GM12878 (cell line): ENCODE measurements at regions not wholly inside any gene's neighbourhood (a gene's known extent, or its start where the extent isn't known, plus 50 kb on each side); places are given as distances from the start of the nearest gene placed in this dataset.

Experiments
- ATAC-seq: fragments of 200-7000 bp; cut with Tn5 transposase; 3 replicates; pipeline ENCODE4 v1.9.1; 2020; ENCODE audit warnings: mild to moderate bottlenecking, moderate library complexity
- BruUV-seq: library from RNA; stranded (reverse); fragments of 400-500 nt; replicated peaks from 2 replicates; lab custom pipeline; 2021; lab: Mats Ljungman, UMichigan
- CTCF ChIA-PET: fragments of 300-600 bp; sonication (Branson Sonifier 250); formaldehyde crosslinking; extraction: SDS; loops from one replicate; lab custom pipeline; 2021; ENCODE audit warnings: inconsistent platforms; lab: Yijun Ruan, JAX
- POLR2A ChIA-PET: fragments of 350-600 bp; formaldehyde crosslinking; extraction: SDS; loops from one replicate; lab custom pipeline; 2021; ENCODE audit warnings: inconsistent platforms; lab: Charles Lee
- RAD21 ChIA-PET: fragments of 300-600 bp; sonication (Branson Sonifier 250); formaldehyde crosslinking; loops from one replicate; lab custom pipeline; 2023; ENCODE audit warnings: antibody characterized with exemption; ENCODE audit not compliant: unreplicated experiment; lab: Charles Lee
- SMC1A ChIA-PET: fragments of 300-600 bp; sonication (Branson Sonifier 250); formaldehyde crosslinking; loops from one replicate; lab custom pipeline; 2023; ENCODE audit not compliant: unreplicated experiment, uncharacterized antibody; lab: Charles Lee
- DNase-seq: peaks from one replicate; pipeline ENCODE4 v3.0.0-alpha.2; 2011; ENCODE audit warnings: low read depth, low spot score
- FAIRE-seq: peaks from 3 replicates; lab custom pipeline; 2011; peaks lifted over from hg19 to GRCh38; lab: Jason Lieb, UNC
- H2AFZ ChIP-seq: 2 replicates; pipeline ENCODE4 v1.6.0; 2011; ENCODE audit warnings: low read depth, low read length, control low read depth; ENCODE audit not compliant: control insufficient read depth
- H3K27ac ChIP-seq: 2 replicates; pipeline ENCODE4 v1.5.1; 2011; ENCODE audit warnings: control low read depth; ENCODE audit not compliant: control insufficient read depth, insufficient read depth
- H3K27me3 ChIP-seq, 2 experiments: replicated peaks in 1 of 2; 2 replicates each; pipeline versions ENCODE4 v1.6.0 to v1.6.1; 2011; ENCODE audit warnings: low read length in 1 of 2; ENCODE audit not compliant: control insufficient read depth in 2 of 2, insufficient read depth in 2 of 2
- H3K36me3 ChIP-seq, 2 experiments: 2 replicates each; pipeline ENCODE4 v1.5.1; 2011; ENCODE audit warnings: low read length in 1 of 2; ENCODE audit not compliant: control insufficient read depth in 2 of 2, insufficient read depth in 2 of 2
- H3K4me1 ChIP-seq: 2 replicates; pipeline ENCODE4 v1.6.1; 2011; ENCODE audit warnings: mild to moderate bottlenecking, low read length, moderate library complexity, mixed read lengths; ENCODE audit not compliant: control insufficient read depth, insufficient read depth
- H3K4me2 ChIP-seq: 2 replicates; pipeline ENCODE4 v1.6.0; 2011; ENCODE audit warnings: control low read depth; ENCODE audit not compliant: control insufficient read depth, insufficient read depth
- H3K4me3 ChIP-seq: fragments of 200-600 bp; sonication (generic); 2 replicates; pipeline ENCODE4 v1.5.1; 2016
- H3K79me2 ChIP-seq: 2 replicates; pipeline ENCODE4 v1.6.0; 2011; ENCODE audit warnings: low read length; ENCODE audit not compliant: control insufficient read depth, insufficient read depth
- H3K9ac ChIP-seq: 2 replicates; pipeline ENCODE4 v1.8.0; 2011; ENCODE audit warnings: low read length, control low read depth, mixed read lengths; ENCODE audit not compliant: control insufficient read depth, insufficient read depth
- H3K9me3 ChIP-seq: replicated peaks from 3 replicates; pipeline ENCODE4 v1.5.1; 2011; ENCODE audit warnings: mild to moderate bottlenecking, low read length; ENCODE audit not compliant: control insufficient read depth, insufficient read depth
- H4K20me1 ChIP-seq: 2 replicates; pipeline ENCODE4 v1.6.0; 2011; ENCODE audit not compliant: control insufficient read depth, insufficient read depth
- BACH1 ChIP-seq: fragments of 450-650 bp; IDR thresholded peaks from 2 replicates; pipeline ENCODE4 v1.6.1; 2017; ENCODE audit warnings: mild to moderate bottlenecking, borderline replicate concordance
- BHLHE40 ChIP-seq, 2 experiments: fragments of 450-650 bp in 1 of 2; IDR thresholded peaks; 2 replicates each; pipeline ENCODE4 v1.6.1; 2011 to 2017; ENCODE audit warnings: low read depth in 2 of 2, borderline replicate concordance in 1 of 2, improper control_type of control experiment in 1 of 2, low read length in 1 of 2, mild to moderate bottlenecking in 1 of 2
- BMI1 ChIP-seq: fragments of 450-650 bp; IDR thresholded peaks from 2 replicates; pipeline ENCODE4 v1.6.1; 2016; ENCODE audit warnings: mild to moderate bottlenecking, moderate library complexity, borderline replicate concordance
- DPF2 ChIP-seq: fragments of 450-650 bp; IDR thresholded peaks from 2 replicates; pipeline ENCODE4 v1.6.1; 2017; ENCODE audit warnings: mild to moderate bottlenecking
- ESRRA ChIP-seq: IDR thresholded peaks from 2 replicates; pipeline ENCODE4 v1.6.1; 2012; ENCODE audit warnings: mild to moderate bottlenecking, low read length, improper control_type of control experiment
- EZH2 ChIP-seq: IDR thresholded peaks from 2 replicates; pipeline ENCODE4 v1.6.1; 2012; ENCODE audit warnings: low read depth, mild to moderate bottlenecking, control low read depth, inconsistent platforms, low read length, borderline replicate concordance; ENCODE audit not compliant: control insufficient read depth
- FOXM1 ChIP-seq: IDR thresholded peaks from 2 replicates; pipeline ENCODE4 v1.6.1; 2012; ENCODE audit warnings: low read depth, mild to moderate bottlenecking, inconsistent platforms, low read length, moderate library complexity
- MYC ChIP-seq: IDR thresholded peaks from 2 replicates; pipeline ENCODE4 v1.6.1; 2011; ENCODE audit warnings: mild to moderate bottlenecking, low read length, moderate library complexity, inconsistent platforms; ENCODE audit not compliant: insufficient read depth, insufficient replicate concordance, insufficient read length, severe bottlenecking
- PAX8 ChIP-seq: fragments of 450-650 bp; IDR thresholded peaks from 2 replicates; pipeline ENCODE4 v1.6.1; 2017; ENCODE audit warnings: mild to moderate bottlenecking, moderate library complexity
- SP1 ChIP-seq: IDR thresholded peaks from one replicate; pipeline ENCODE4 v1.6.1; 2011; ENCODE audit warnings: low read depth, low read length
- TCF3 ChIP-seq: IDR thresholded peaks from 2 replicates; pipeline ENCODE4 v1.6.1; 2012; ENCODE audit warnings: low read depth, mild to moderate bottlenecking, low read length, borderline replicate concordance; ENCODE audit not compliant: insufficient read depth
- WGBS: methylation state at CpG from one replicate; pipeline ENCODE4 v1.1.6; 2016; ENCODE audit warnings: low lambda C conversion rate; ENCODE audit not compliant: insufficient replicate concordance, insufficient coverage; ENCODE audit errors: missing lambda C conversion rate; 5-methylcytosine and 5-hydroxymethylcytosine counted together
- in situ Hi-C: fragments of 300-500 bp; cut with MboI; formaldehyde crosslinking; loops from 9 replicates; pipeline ENCODE4 v1.14.3; 2018; ENCODE audit warnings: mixed read lengths
- intact Hi-C: fragments of 100-400 bp; cut with micrococcal nuclease; formaldehyde crosslinking; loops from one replicate; pipeline ENCODE4 v1.14.2; 2022; ENCODE audit not compliant: unreplicated experiment
- TF ChIP-seq, protein P1 (sequence below): fragments of 450-650 bp; IDR thresholded peaks from 2 replicates; pipeline ENCODE4 v1.6.1; 2017; ENCODE audit warnings: mild to moderate bottlenecking, low read depth, inconsistent platforms; ENCODE audit not compliant: poor library complexity, severe bottlenecking
- TF ChIP-seq, protein P2 (sequence below): IDR thresholded peaks from 2 replicates; pipeline ENCODE4 v1.6.1; 2012; ENCODE audit warnings: improper control_type of control experiment, low read depth, low read length; ENCODE audit not compliant: insufficient replicate concordance
- TF ChIP-seq, protein P3 (sequence below): fragments of 450-650 bp; IDR thresholded peaks from 2 replicates; pipeline ENCODE4 v1.6.1; 2016; ENCODE audit warnings: mild to moderate bottlenecking

DNA sequence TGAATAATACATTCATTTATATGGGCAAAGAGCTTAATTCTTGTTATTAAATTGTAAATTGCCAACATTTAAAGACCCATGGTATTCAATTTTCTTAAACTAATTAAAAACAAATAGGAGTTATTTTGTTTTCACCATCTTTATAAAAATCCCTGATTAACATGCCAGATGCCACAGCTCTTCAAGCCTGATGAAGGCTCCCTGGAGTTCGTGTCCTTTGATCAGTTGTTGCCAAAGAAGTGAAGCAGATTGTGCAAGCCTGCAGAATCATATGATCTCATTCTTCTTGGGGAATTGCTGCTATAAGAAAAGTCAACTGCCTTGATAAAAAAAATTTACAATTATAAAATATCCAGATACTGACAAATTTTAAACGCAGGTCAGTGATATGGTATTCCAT is 288.3 kb upstream of the PPFIA2 start:
- H3K9ac ChIP-seq, result no peak overlapping the region
- H3K36me3 ChIP-seq, result no peaks in the 10 kb centered on the region
- ChIA-PET POLR2A (no interaction called here), RAD21 (interaction anchor here (1.0 kb wide), 1 partner anchor 10 kb away, joined by 3 read pairs; no protein-coding TSS in a partner anchor), CTCF (no interaction called here), SMC1A (interaction anchor here (0.7 kb wide), 1 partner anchor 17 kb away, joined by 3 read pairs; no protein-coding TSS in a partner anchor)
- H3K4me1 ChIP-seq, result no peaks in the 10 kb centered on the region
- in situ Hi-C loops (no loop called here), intact Hi-C loops (no loop called here)
- no peak overlapping the region for H2AFZ ChIP-seq
- no peaks in the 10 kb centered on the region for H4K20me1 ChIP-seq
- no peak overlapping the region for H3K4me3 ChIP-seq
- H3K27ac ChIP-seq, result no peak overlapping the region
- no TSS peak for BruUV-seq
- WGBS, result 26% methylated on average over 2 of the region's 2 CpGs
- H3K79me2 ChIP-seq, result no peaks in the 10 kb centered on the region
- H3K9me3 ChIP-seq, result no peaks in the 10 kb centered on the region
- no peak overlapping the region for H3K4me2 ChIP-seq
- no peak for FAIRE-seq
- H3K27me3 ChIP-seq, result no peaks in the 10 kb centered on the region
- ATAC-seq, result no peak
- DNase-seq, result no peak
- TF ChIP-seq EZH2, result no peak
- TF ChIP-seq PAX8, result no peak
- no peak for TF ChIP-seq ESRRA
- no peak for TF ChIP-seq BHLHE40 (IDR thresholded peaks at IDR 0.05; ENCODE audit: borderline replicate concordance in 1 of 2, low read depth in 2 of 2, low read length in 1 of 2)
- TF ChIP-seq, protein P1, sequence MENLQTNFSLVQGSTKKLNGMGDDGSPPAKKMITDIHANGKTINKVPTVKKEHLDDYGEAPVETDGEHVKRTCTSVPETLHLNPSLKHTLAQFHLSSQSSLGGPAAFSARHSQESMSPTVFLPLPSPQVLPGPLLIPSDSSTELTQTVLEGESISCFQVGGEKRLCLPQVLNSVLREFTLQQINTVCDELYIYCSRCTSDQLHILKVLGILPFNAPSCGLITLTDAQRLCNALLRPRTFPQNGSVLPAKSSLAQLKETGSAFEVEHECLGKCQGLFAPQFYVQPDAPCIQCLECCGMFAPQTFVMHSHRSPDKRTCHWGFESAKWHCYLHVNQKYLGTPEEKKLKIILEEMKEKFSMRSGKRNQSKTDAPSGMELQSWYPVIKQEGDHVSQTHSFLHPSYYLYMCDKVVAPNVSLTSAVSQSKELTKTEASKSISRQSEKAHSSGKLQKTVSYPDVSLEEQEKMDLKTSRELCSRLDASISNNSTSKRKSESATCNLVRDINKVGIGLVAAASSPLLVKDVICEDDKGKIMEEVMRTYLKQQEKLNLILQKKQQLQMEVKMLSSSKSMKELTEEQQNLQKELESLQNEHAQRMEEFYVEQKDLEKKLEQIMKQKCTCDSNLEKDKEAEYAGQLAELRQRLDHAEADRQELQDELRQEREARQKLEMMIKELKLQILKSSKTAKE, result no peak
- no peak for TF ChIP-seq BACH1
- no peak for TF ChIP-seq BMI1
- TF ChIP-seq MYC, result no peak
- TF ChIP-seq, protein P2, sequence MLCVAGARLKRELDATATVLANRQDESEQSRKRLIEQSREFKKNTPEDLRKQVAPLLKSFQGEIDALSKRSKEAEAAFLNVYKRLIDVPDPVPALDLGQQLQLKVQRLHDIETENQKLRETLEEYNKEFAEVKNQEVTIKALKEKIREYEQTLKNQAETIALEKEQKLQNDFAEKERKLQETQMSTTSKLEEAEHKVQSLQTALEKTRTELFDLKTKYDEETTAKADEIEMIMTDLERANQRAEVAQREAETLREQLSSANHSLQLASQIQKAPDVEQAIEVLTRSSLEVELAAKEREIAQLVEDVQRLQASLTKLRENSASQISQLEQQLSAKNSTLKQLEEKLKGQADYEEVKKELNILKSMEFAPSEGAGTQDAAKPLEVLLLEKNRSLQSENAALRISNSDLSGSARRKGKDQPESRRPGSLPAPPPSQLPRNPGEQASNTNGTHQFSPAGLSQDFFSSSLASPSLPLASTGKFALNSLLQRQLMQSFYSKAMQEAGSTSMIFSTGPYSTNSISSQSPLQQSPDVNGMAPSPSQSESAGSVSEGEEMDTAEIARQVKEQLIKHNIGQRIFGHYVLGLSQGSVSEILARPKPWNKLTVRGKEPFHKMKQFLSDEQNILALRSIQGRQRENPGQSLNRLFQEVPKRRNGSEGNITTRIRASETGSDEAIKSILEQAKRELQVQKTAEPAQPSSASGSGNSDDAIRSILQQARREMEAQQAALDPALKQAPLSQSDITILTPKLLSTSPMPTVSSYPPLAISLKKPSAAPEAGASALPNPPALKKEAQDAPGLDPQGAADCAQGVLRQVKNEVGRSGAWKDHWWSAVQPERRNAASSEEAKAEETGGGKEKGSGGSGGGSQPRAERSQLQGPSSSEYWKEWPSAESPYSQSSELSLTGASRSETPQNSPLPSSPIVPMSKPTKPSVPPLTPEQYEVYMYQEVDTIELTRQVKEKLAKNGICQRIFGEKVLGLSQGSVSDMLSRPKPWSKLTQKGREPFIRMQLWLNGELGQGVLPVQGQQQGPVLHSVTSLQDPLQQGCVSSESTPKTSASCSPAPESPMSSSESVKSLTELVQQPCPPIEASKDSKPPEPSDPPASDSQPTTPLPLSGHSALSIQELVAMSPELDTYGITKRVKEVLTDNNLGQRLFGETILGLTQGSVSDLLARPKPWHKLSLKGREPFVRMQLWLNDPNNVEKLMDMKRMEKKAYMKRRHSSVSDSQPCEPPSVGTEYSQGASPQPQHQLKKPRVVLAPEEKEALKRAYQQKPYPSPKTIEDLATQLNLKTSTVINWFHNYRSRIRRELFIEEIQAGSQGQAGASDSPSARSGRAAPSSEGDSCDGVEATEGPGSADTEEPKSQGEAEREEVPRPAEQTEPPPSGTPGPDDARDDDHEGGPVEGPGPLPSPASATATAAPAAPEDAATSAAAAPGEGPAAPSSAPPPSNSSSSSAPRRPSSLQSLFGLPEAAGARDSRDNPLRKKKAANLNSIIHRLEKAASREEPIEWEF, result no peak
- no peak for TF ChIP-seq FOXM1
- no peak for TF ChIP-seq TCF3
- TF ChIP-seq DPF2, result no peak
- TF ChIP-seq, protein P3, sequence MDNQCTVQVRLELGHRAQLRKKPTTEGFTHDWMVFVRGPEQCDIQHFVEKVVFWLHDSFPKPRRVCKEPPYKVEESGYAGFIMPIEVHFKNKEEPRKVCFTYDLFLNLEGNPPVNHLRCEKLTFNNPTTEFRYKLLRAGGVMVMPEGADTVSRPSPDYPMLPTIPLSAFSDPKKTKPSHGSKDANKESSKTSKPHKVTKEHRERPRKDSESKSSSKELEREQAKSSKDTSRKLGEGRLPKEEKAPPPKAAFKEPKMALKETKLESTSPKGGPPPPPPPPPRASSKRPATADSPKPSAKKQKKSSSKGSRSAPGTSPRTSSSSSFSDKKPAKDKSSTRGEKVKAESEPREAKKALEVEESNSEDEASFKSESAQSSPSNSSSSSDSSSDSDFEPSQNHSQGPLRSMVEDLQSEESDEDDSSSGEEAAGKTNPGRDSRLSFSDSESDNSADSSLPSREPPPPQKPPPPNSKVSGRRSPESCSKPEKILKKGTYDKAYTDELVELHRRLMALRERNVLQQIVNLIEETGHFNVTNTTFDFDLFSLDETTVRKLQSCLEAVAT, result no peak
- no peak for TF ChIP-seq SP1
